PC-3 (cell line): ENCODE measurements at regions not wholly inside any gene's neighbourhood (a gene's known extent, or its start where the extent isn't known, plus 50 kb on each side); places are given as distances from the start of the nearest gene placed in this dataset.

ENCODE experiments used
- ATAC-seq: fragments of 200-7000 bp; cut with Tn5 transposase; 2 replicates; pipeline ENCODE4 v1.9.1; 2020; ENCODE audit warnings: mild to moderate bottlenecking, moderate library complexity
- BruUV-seq: library from RNA; stranded (reverse); fragments of 400-500 nt; replicated peaks from 2 replicates; lab custom pipeline; 2021; lab: Mats Ljungman, UMichigan
- CTCF ChIA-PET: fragments of 300-600 bp; sonication (Branson Sonifier 250); formaldehyde crosslinking; loops from one replicate; lab custom pipeline; 2022; ENCODE audit warnings: antibody characterized with exemption; lab: Charles Lee
- POLR2A ChIA-PET: fragments of 300-600 bp; sonication (Branson Sonifier 250); formaldehyde crosslinking; loops from one replicate; lab custom pipeline; 2022; ENCODE audit warnings: antibody characterized with exemption; ENCODE audit not compliant: unreplicated experiment; lab: Charles Lee
- DNase-seq: peaks from one replicate; pipeline ENCODE4 v3.0.0-alpha.2; 2015
- H2AFZ ChIP-seq: fragments of 300-600 bp; sonication (generic); 2 replicates; pipeline ENCODE4 v1.6.0; 2016; ENCODE audit warnings: antibody characterized with exemption, low read length
- H3F3A ChIP-seq: fragments of 300-600 bp; sonication (generic); one replicate; pipeline ENCODE4 v1.6.0; 2017; ENCODE audit warnings: antibody characterized with exemption, low read length, control low read depth, mild to moderate bottlenecking; ENCODE audit not compliant: unreplicated experiment
- H3K27ac ChIP-seq: fragments of 300-600 bp; sonication (generic); 2 replicates; pipeline ENCODE4 v1.5.1; 2016; ENCODE audit warnings: mild to moderate bottlenecking, low read length
- H3K27me3 ChIP-seq: fragments of 300-600 bp; sonication (generic); 2 replicates; pipeline ENCODE4 v1.6.1; 2016; ENCODE audit warnings: low read length, mixed read lengths
- H3K36me3 ChIP-seq: fragments of 300-600 bp; sonication (generic); 2 replicates; pipeline ENCODE4 v1.6.1; 2016; ENCODE audit warnings: low read depth, mixed run types, low read length, mixed read lengths
- H3K4me1 ChIP-seq: fragments of 300-600 bp; sonication (generic); 2 replicates; pipeline ENCODE4 v1.5.1; 2016; ENCODE audit warnings: low read length; ENCODE audit not compliant: insufficient read depth
- H3K4me2 ChIP-seq: fragments of 300-600 bp; sonication (generic); 2 replicates; pipeline ENCODE4 v1.6.0; 2016; ENCODE audit warnings: low read length
- H3K4me3 ChIP-seq: fragments of 300-600 bp; sonication (generic); 2 replicates; pipeline ENCODE4 v1.5.1; 2016; ENCODE audit warnings: mild to moderate bottlenecking, low read length, mixed read lengths
- H3K79me2 ChIP-seq: fragments of 300-600 bp; sonication (generic); 2 replicates; pipeline ENCODE4 v1.6.1; 2017; ENCODE audit warnings: low read length, mixed read lengths
- H3K9ac ChIP-seq: fragments of 300-600 bp; sonication (generic); 2 replicates; pipeline ENCODE4 v1.6.0; 2016; ENCODE audit warnings: mild to moderate bottlenecking, low read length
- H3K9me2 ChIP-seq: fragments of 300-600 bp; sonication (generic); replicated peaks from 2 replicates; pipeline ENCODE4 v1.6.1; 2016; ENCODE audit warnings: mixed run types, low read length, mixed read lengths
- H3K9me3 ChIP-seq: fragments of 300-600 bp; sonication (generic); 2 replicates; pipeline ENCODE4 v1.6.1; 2016; ENCODE audit warnings: low read length, mixed read lengths
- H4K20me1 ChIP-seq: fragments of 300-600 bp; sonication (generic); 2 replicates; pipeline ENCODE4 v1.6.1; 2016; ENCODE audit warnings: low read length, mixed read lengths
- EZH2 ChIP-seq: fragments of 300-600 bp; sonication (generic); IDR thresholded peaks from one replicate; pipeline ENCODE4 v1.6.1; 2017; ENCODE audit warnings: antibody characterized with exemption, mild to moderate bottlenecking, low read length; ENCODE audit not compliant: unreplicated experiment
- EZH2phosphoT487 ChIP-seq: fragments of 300-600 bp; sonication (generic); IDR thresholded peaks from 2 replicates; pipeline ENCODE4 v1.6.1; 2018; ENCODE audit warnings: mild to moderate bottlenecking, antibody characterized with exemption, low read length, borderline replicate concordance
- intact Hi-C: fragments of 100-400 bp; cut with micrococcal nuclease; formaldehyde crosslinking; loops from 2 replicates; pipeline ENCODE4 v1.9.0; 2023
- TF ChIP-seq, protein P1 (sequence below): fragments of 300-600 bp; sonication (generic); conservative IDR thresholded peaks from 2 replicates; pipeline ENCODE4 v1.5.1; 2017; ENCODE audit warnings: antibody characterized with exemption, low read depth, mild to moderate bottlenecking, low read length

DNA sequence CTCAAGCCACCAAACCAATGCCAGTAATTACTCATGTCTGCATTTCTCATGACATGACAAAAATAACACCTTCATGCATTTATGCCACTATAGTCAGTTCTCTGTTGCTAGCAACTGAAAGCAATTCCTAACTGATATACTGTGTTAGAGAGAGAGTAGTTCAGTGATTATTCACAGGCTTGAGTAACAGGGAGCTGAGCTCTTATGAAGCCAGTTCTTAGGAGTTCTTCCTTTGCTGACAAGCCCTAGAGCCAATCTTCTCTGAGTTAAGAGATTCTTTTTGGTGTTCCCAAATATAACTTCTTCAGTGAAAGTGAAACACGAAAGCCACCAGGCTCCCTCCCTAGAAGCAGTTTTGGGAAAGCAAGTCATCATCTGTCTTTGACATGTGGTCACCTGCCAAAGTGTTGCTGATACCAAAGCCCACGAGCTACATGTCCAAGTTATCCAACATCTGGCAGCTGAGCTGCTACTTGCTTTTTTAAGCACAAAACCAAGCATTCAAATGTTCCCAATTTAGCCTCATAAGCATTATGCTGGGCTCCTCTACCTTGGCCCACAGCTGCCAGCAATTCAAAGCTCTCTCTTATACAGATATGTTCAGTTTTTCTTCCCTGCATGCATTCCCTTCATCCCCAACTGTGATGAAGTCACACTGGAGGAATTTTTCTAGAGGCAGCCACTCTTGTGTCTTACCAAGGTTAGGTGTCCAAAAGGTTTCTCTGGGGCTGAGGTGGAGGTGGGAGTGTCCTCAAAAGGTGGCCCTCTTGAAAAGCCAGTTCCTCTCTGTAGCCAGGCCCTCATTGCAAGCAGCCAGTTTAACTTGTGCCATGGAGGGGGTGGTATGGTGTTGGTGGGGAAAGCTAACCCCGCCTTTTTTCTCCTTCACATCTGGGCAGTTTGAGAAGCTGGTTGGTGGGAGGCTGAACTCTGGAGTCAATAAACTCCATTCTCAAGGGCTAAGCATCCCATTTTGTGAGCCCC, 92.7 kb upstream of the ARMC2 start:
- Histone ChIP-seq H3K27me3 (no peaks in the 10 kb centered on the region), H3F3A (no peaks in the 10 kb centered on the region), H3K36me3 (no peaks in the 10 kb centered on the region), H3K4me3 (no peak overlapping the region), H3K27ac (no peak overlapping the region), H3K79me2 (no peaks in the 10 kb centered on the region), H4K20me1 (no peaks in the 10 kb centered on the region), H3K9me2 (no peaks in the 10 kb centered on the region), H3K4me1 (peaks cover 29% of the 10 kb centered on the region), H3K4me2 (no peak overlapping the region), H3K9ac (no peak overlapping the region), H3K9me3 (no peaks in the 10 kb centered on the region), H2AFZ (no peak overlapping the region)
- no TSS peak for BruUV-seq
- intact Hi-C loops, result no loop called here
- ATAC-seq (no peak), DNase-seq (no peak)
- POLR2A ChIA-PET, result no interaction called here
- CTCF ChIA-PET, result no interaction called here
- TF ChIP-seq EZH2phosphoT487 (no peak), EZH2 (no peak)
- TF ChIP-seq, protein P1, sequence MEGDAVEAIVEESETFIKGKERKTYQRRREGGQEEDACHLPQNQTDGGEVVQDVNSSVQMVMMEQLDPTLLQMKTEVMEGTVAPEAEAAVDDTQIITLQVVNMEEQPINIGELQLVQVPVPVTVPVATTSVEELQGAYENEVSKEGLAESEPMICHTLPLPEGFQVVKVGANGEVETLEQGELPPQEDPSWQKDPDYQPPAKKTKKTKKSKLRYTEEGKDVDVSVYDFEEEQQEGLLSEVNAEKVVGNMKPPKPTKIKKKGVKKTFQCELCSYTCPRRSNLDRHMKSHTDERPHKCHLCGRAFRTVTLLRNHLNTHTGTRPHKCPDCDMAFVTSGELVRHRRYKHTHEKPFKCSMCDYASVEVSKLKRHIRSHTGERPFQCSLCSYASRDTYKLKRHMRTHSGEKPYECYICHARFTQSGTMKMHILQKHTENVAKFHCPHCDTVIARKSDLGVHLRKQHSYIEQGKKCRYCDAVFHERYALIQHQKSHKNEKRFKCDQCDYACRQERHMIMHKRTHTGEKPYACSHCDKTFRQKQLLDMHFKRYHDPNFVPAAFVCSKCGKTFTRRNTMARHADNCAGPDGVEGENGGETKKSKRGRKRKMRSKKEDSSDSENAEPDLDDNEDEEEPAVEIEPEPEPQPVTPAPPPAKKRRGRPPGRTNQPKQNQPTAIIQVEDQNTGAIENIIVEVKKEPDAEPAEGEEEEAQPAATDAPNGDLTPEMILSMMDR, result no peak

DNA sequence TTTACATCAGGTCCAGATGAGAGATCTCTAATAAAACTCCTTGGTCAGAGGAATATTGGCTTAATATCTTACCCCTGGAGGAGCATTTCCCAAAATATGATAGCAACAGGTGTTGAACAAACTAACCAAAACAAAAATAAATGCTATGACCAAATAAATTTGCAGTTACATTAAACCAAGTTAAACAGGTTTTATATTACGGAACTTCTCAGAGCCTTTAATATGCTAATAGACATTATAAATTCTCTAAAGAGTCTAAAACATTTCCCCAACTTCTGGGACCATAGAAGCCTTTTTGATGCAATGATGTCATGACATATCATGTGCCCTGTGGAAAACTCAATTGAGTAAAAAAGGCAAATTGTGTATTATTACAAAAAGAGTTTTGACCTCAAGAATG, 90.9 kb upstream of the ARMC2 start:
- no peak overlapping the region for H3K4me3 ChIP-seq
- ATAC-seq (no peak), DNase-seq (no peak)
- no peaks in the 10 kb centered on the region for H3K9me3 ChIP-seq
- no peak overlapping the region for H2AFZ ChIP-seq
- no peaks in the 10 kb centered on the region for H3K9me2 ChIP-seq
- ChIA-PET CTCF (no interaction called here), POLR2A (no interaction called here)
- no peaks in the 10 kb centered on the region for H3K79me2 ChIP-seq
- H3K4me2 ChIP-seq, result no peak overlapping the region
- H3F3A ChIP-seq, result no peaks in the 10 kb centered on the region
- TF ChIP-seq, protein P1, result no peak
- TF ChIP-seq EZH2phosphoT487 (no peak), EZH2 (no peak)
- H3K36me3 ChIP-seq, result no peaks in the 10 kb centered on the region
- H3K9ac ChIP-seq, result no peak overlapping the region
- no peak overlapping the region for H3K27ac ChIP-seq
- H3K27me3 ChIP-seq, result no peaks in the 10 kb centered on the region
- intact Hi-C loops, result no loop called here
- no peaks in the 10 kb centered on the region for H4K20me1 ChIP-seq
- H3K4me1 ChIP-seq, result peaks cover 11% of the 10 kb centered on the region
- no TSS peak for BruUV-seq

DNA sequence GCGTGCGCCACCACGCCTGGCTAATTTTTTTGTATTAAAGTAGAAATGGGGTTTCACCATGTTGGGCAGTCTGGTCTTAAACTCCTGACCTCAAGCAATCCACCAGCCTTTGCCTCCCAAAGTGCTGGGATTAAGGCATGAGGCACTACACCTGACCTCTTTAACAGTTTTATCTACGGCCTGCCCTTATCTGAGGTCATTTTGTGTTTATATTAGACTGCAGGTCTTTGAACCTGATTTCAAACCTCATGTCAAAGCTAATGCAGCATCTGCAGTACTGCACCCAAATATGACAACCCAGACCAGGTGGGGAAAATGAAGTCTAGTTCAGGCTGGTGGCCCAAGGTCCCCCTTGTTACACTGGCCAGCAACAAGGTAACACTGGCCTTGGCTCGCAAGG, 89.3 kb upstream of the ARMC2 start:
- Histone ChIP-seq H3K9me2 (no peaks in the 10 kb centered on the region), H4K20me1 (no peaks in the 10 kb centered on the region), H2AFZ (no peak overlapping the region), H3K27me3 (no peaks in the 10 kb centered on the region), H3K27ac (no peak overlapping the region), H3K79me2 (no peaks in the 10 kb centered on the region), H3F3A (no peaks in the 10 kb centered on the region), H3K9ac (no peak overlapping the region), H3K9me3 (no peaks in the 10 kb centered on the region), H3K4me3 (no peak overlapping the region), H3K4me2 (no peak overlapping the region), H3K4me1 (no peaks in the 10 kb centered on the region), H3K36me3 (no peaks in the 10 kb centered on the region)
- ATAC-seq, result no peak
- BruUV-seq, result no TSS peak
- no peak for DNase-seq
- intact Hi-C loops, result no loop called here
- TF ChIP-seq, protein P1, result no peak
- TF ChIP-seq EZH2, result no peak
- no peak for TF ChIP-seq EZH2phosphoT487
- ChIA-PET POLR2A (no interaction called here), CTCF (no interaction called here)
